Ascending aorta (tissue), 2 donors: ENCODE measurements at regions not wholly inside any gene's neighbourhood (a gene's known extent, or its start where the extent isn't known, plus 50 kb on each side); places are given as distances from the start of the nearest gene placed in this dataset.

Source experiments
- DNase-seq, 2 donors: peaks; one replicate each; pipeline ENCODE4 v3.0.0-alpha.2; 2019; ENCODE audit warnings: low spot score in 2 of 2
- H3K27ac ChIP-seq, 2 donors: fragments of 200-600 bp; sonication (generic); one replicate each; pipeline ENCODE4 v1.5.1; 2016 to 2017; ENCODE audit warnings: mild to moderate bottlenecking in 1 of 2
- H3K27me3 ChIP-seq: fragments of 200-600 bp; sonication (generic); one replicate; pipeline ENCODE4 v1.5.1; 2017
- H3K36me3 ChIP-seq, 2 donors: fragments of 200-600 bp; sonication (generic); one replicate each; pipeline ENCODE4 v1.5.1; 2016
- H3K4me1 ChIP-seq, 2 donors: fragments of 200-600 bp; sonication (generic); one replicate each; pipeline ENCODE4 v1.5.1; 2016 to 2017; ENCODE audit warnings: mild to moderate bottlenecking in 1 of 2
- H3K4me3 ChIP-seq, 2 donors: fragments of 200-600 bp; sonication (generic); one replicate each; pipeline ENCODE4 v1.5.1; 2016 to 2017; ENCODE audit warnings: mild to moderate bottlenecking in 1 of 2
- H3K9me3 ChIP-seq, 2 donors: fragments of 200-600 bp; sonication (generic); one replicate each; pipeline ENCODE4 v1.5.1; 2016
- CTCF ChIP-seq, 3 experiments: fragments of 200-600 bp in 2 of 3; fragments of 450-650 bp in 1 of 3; sonication (generic) in 2 of 3; IDR thresholded peaks; one replicate each; pipeline ENCODE4 v1.5.1; 2016 to 2019; ENCODE audit warnings: antibody characterized with exemption in 3 of 3, mild to moderate bottlenecking in 1 of 3, moderate library complexity in 1 of 3
- intact Hi-C: fragments of 100-400 bp; cut with DNase I; formaldehyde crosslinking; loops from one replicate; pipeline ENCODE4 v1.15.1; 2023

- intact Hi-C loops, result no loop called here
- TF ChIP-seq CTCF (IDR thresholded peaks at IDR 0.05), result no peak
- Histone ChIP-seq H3K27ac (no peak overlapping the region), H3K4me1 (no peaks in the 10 kb centered on the region), H3K4me3 (no peak overlapping the region), H3K36me3 (no peaks in the 10 kb centered on the region), H3K9me3 (no peaks in the 10 kb centered on the region), H3K27me3 (no peaks in the 10 kb centered on the region)
- no peak for DNase-seq
These were observed 210.4 kb upstream of the SLC30A5 start for GRCh38 chr5:68883436-68883835.

- no peak for TF ChIP-seq CTCF (IDR thresholded peaks at IDR 0.05)
- Histone ChIP-seq H3K9me3 (no peaks in the 10 kb centered on the region), H3K27me3 (no peaks in the 10 kb centered on the region), H3K4me1 (no peaks in the 10 kb centered on the region), H3K4me3 (no peak overlapping the region), H3K27ac (no peak overlapping the region), H3K36me3 (no peaks in the 10 kb centered on the region)
- intact Hi-C loops, result no loop called here
- DNase-seq, result no peak
These were observed 209.6 kb upstream of the SLC30A5 start for GRCh38 chr5:68884144-68884754.

- H3K9me3 ChIP-seq, result no peaks in the 10 kb centered on the region
- no peaks in the 10 kb centered on the region for H3K4me1 ChIP-seq
- H3K27me3 ChIP-seq, result no peaks in the 10 kb centered on the region
- intact Hi-C loops, result no loop called here
- H3K4me3 ChIP-seq, result no peak overlapping the region
- TF ChIP-seq CTCF (IDR thresholded peaks at IDR 0.05), result no peak
- no peak for DNase-seq
- H3K27ac ChIP-seq, result no peak overlapping the region
- H3K36me3 ChIP-seq, result no peaks in the 10 kb centered on the region
These were observed 208.9 kb upstream of the SLC30A5 start for GRCh38 chr5:68884883-68885282.

- no peaks in the 10 kb centered on the region for H3K27me3 ChIP-seq
- no peak for TF ChIP-seq CTCF (IDR thresholded peaks at IDR 0.05)
- intact Hi-C loops, result no loop called here
- no peaks in the 10 kb centered on the region for H3K9me3 ChIP-seq
- no peaks in the 10 kb centered on the region for H3K36me3 ChIP-seq
- H3K4me3 ChIP-seq, result no peak overlapping the region
- no peak for DNase-seq
- no peak overlapping the region for H3K27ac ChIP-seq
- no peaks in the 10 kb centered on the region for H3K4me1 ChIP-seq
These were observed 207.0 kb upstream of the SLC30A5 start for GRCh38 chr5:68886814-68887213.

GRCh38 chr5:68891718-68892117, 202.1 kb upstream of the SLC30A5 start:
- intact Hi-C loops, result no loop called here
- Histone ChIP-seq H3K27me3 (no peaks in the 10 kb centered on the region), H3K4me3 (no peak overlapping the region), H3K36me3 (no peaks in the 10 kb centered on the region), H3K9me3 (no peaks in the 10 kb centered on the region), H3K4me1 (no peaks in the 10 kb centered on the region), H3K27ac (no peak overlapping the region)
- no peak for DNase-seq
- no peak for TF ChIP-seq CTCF (IDR thresholded peaks at IDR 0.05)

- no peak overlapping the region for H3K27ac ChIP-seq
- H3K4me3 ChIP-seq, result no peak overlapping the region
- no peaks in the 10 kb centered on the region for H3K27me3 ChIP-seq
- no peak for TF ChIP-seq CTCF (IDR thresholded peaks at IDR 0.05)
- no peak for DNase-seq
- H3K9me3 ChIP-seq, result no peaks in the 10 kb centered on the region
- no peaks in the 10 kb centered on the region for H3K4me1 ChIP-seq
- H3K36me3 ChIP-seq, result no peaks in the 10 kb centered on the region
- intact Hi-C loops, result no loop called here
These were observed 199.1 kb upstream of the SLC30A5 start for GRCh38 chr5:68894673-68895072.
